ENCODE measurements at regions not wholly inside any gene's neighbourhood (a gene's known extent, or its start where the extent isn't known, plus 50 kb on each side); places are given as distances from the start of the nearest gene placed in this dataset.

DNA sequence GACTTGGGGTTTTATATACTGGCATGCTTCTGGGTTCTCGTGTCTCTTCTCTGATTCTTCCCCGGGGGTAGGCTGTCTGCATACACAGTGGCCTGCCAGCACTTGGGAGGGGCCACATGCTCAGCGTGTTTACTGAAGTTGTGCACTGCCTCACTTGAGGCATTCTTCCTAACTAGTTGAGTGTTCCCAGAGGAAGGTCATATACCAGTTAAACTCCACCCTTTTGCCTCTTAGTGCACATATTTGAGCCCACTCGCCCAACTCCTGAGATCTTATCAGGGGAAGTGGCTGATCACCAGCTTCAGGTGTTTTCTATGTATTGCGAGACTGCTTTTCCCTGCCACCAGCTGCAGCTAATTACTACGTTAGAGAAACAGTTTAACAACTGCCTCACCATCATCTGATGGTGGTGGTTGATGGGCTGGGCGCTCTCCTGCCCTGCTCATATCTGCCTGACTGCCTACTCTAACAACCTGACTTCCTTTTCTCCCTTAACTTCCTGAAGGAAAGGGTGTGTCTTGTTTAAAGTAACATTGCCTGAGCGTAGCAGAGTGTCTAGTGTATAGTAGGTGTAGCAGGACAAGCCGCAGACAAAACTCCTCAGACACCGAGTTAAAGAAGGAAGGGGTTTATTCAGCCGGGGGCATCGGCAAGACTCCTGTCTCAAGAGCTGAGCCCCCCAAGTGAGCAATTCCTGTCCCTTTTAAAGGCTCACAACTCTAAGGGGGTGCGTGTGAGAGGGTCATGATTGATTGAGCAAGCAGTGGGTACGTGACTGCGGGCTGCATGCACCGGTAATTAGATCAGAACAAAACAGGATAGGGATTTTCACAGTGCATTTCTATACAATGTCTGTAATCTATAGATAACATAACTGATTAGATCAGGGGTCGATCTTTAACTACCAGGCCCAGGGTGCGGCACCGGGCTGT, 60.1 kb upstream of the CLINT1 start:
- TF ChIP-seq EZH2phosphoT487 (IDR thresholded peaks at IDR 0.05; ENCODE audit: insufficient read depth, low read depth) (no peak), EZH2 (IDR thresholded peaks at IDR 0.05; ENCODE audit: insufficient read depth, poor library complexity, severe bottlenecking) (no peak)

Data from GM23248 (cell line).